NCI-H1436 (cell line): ENCODE measurements at regions not wholly inside any gene's neighbourhood (a gene's known extent, or its start where the extent isn't known, plus 50 kb on each side); places are given as distances from the start of the nearest gene placed in this dataset.

Source experiments
- DNase-seq: peaks from one replicate; lab custom pipeline; 2025; lab: John Stamatoyannopoulos, UW

- DNase-seq = no peak
Observed at GRCh38 chr2:219901155-219901554, 273.7 kb downstream of the SLC4A3 start.

- no peak for DNase-seq
Observed at GRCh38 chr2:219902891-219903552, 275.6 kb downstream of the SLC4A3 start.

- no peak for DNase-seq
Observed at GRCh38 chr2:219905640-219906039, 278.2 kb downstream of the SLC4A3 start.

GRCh38 chr2:219906114-219907010 lies 278.9 kb downstream of the SLC4A3 start:
- no peak for DNase-seq

GRCh38 chr2:219907011-219907365 lies 279.6 kb downstream of the SLC4A3 start:
- no peak for DNase-seq

- no peak for DNase-seq
Observed at GRCh38 chr2:219908538-219908937, 281.1 kb downstream of the SLC4A3 start.

GRCh38 chr2:219911541-219911940 lies 284.1 kb downstream of the SLC4A3 start:
- no peak for DNase-seq

GRCh38 chr2:219912491-219912921 lies 285.1 kb downstream of the SLC4A3 start:
- no peak for DNase-seq

GRCh38 chr2:219914577-219914976 lies 287.1 kb downstream of the SLC4A3 start:
- no peak for DNase-seq

- DNase-seq = no peak
Observed at GRCh38 chr2:219916281-219916680, 288.9 kb downstream of the SLC4A3 start.

- DNase-seq = no peak
Observed at GRCh38 chr2:219916726-219917440, 289.5 kb downstream of the SLC4A3 start.

- DNase-seq = no peak
Observed at GRCh38 chr2:219918254-219918653, 290.8 kb downstream of the SLC4A3 start.

- DNase-seq = no peak
Observed at GRCh38 chr2:219918944-219919343, 291.5 kb downstream of the SLC4A3 start.

- no peak for DNase-seq
Observed at GRCh38 chr2:219919506-219919905, 292.1 kb downstream of the SLC4A3 start.

- no peak for DNase-seq
Observed at GRCh38 chr2:219929835-219930234, 302.4 kb downstream of the SLC4A3 start.

GRCh38 chr2:219939647-219940046 lies 312.2 kb downstream of the SLC4A3 start:
- DNase-seq = no peak

- DNase-seq = no peak
Observed at GRCh38 chr2:219944866-219945265, 317.4 kb downstream of the SLC4A3 start.

- DNase-seq = no peak
Observed at GRCh38 chr2:219946021-219946420, 318.6 kb downstream of the SLC4A3 start.

- no peak for DNase-seq
Observed at GRCh38 chr2:219946529-219946928, 319.1 kb downstream of the SLC4A3 start.

- DNase-seq = no peak
Observed at GRCh38 chr2:219947575-219947974, 320.1 kb downstream of the SLC4A3 start.

GRCh38 chr2:219949053-219949452 lies 321.6 kb downstream of the SLC4A3 start:
- DNase-seq = no peak

- DNase-seq = no peak
Observed at GRCh38 chr2:219951099-219951498, 323.7 kb downstream of the SLC4A3 start.

- DNase-seq = no peak
Observed at GRCh38 chr2:219954331-219954730, 326.9 kb downstream of the SLC4A3 start.
